Esophagus squamous epithelium (tissue), 4 donors: ENCODE measurements at regions not wholly inside any gene's neighbourhood (a gene's known extent, or its start where the extent isn't known, plus 50 kb on each side); places are given as distances from the start of the nearest gene placed in this dataset.

Experiments used
- CTCF ChIP-seq, 6 experiments: fragments of 450-650 bp in 4 of 6; fragments of 200-600 bp in 2 of 6; sonication (generic) in 2 of 6; IDR thresholded peaks; one replicate each; pipeline ENCODE4 v1.5.1; 2016 to 2019; ENCODE audit warnings: antibody characterized with exemption in 6 of 6, mild to moderate bottlenecking in 4 of 6, moderate library complexity in 4 of 6
- POLR2A ChIP-seq, 4 donors: fragments of 450-650 bp; IDR thresholded peaks; one replicate each; pipeline ENCODE4 v1.6.1; 2017; ENCODE audit warnings: antibody characterized with exemption in 4 of 4, mild to moderate bottlenecking in 4 of 4, moderate library complexity in 3 of 4

DNA sequence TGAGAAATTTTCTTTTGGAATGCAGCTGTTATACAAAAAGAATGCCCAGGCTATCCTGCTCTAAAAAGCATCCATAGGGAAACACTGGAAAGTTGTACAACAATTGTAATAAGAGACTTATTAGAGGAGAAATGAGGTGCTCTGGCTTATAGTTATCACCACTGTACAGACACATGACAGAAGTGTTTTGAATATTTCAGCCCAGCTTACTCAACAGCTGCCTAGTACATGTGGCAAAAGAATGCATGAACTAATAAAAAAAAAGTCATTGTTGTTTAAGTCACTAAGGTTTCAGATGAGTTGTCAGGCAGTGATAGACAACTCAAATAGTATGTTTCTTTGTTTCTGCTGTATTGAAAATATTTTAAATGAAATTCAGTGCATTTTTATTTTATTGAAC, 307.7 kb downstream of the GPM6A start:
- TF ChIP-seq CTCF (IDR thresholded peaks at IDR 0.05) = no peak
- no peak for TF ChIP-seq POLR2A (IDR thresholded peaks at IDR 0.05)
